MV-4-11 (cell line): ENCODE measurements at regions not wholly inside any gene's neighbourhood (a gene's known extent, or its start where the extent isn't known, plus 50 kb on each side); places are given as distances from the start of the nearest gene placed in this dataset.

ENCODE experiments used
- DNase-seq: peaks from one replicate; lab custom pipeline; 2025; lab: John Stamatoyannopoulos, UW

DNA sequence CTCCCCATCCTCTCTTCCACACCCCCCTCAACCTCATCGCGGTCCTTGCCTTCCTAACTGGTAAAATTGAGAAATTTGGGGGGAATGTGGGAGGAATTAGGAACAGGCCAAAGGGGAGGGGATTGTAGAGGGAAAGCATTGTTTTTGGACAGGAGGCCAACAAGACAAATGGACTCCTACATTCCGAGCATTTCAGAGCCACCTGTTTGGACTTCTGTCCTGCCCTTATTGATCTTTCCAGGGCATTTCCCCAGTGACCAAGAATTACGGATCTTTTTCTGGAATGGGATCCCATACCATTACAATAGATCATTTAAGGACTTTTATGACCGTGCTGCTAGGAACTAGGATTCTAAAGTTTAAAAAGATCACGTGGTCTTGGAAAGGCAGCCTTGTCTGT is 221.3 kb upstream of the ASIC2 start:
- no peak for DNase-seq

DNA sequence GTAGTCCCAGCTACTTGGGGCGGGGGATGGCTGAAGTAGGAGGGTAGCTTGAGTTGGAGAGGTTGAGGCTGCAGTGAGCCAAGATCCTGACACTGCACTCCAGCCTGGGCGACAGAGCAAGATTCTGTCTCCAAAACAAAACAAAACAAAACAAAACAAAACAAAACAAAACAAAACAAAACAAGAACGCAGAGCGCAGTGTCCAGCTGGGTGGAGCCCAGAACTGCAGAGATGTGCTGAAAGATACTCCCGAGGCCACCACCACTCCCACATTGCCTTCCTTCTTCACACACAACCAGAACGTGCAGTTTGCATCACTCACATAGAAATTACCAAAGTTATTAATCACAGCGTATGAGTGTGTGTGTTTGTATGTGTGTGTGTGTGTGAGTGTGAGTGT is 222.9 kb upstream of the ASIC2 start:
- DNase-seq = no peak

DNA sequence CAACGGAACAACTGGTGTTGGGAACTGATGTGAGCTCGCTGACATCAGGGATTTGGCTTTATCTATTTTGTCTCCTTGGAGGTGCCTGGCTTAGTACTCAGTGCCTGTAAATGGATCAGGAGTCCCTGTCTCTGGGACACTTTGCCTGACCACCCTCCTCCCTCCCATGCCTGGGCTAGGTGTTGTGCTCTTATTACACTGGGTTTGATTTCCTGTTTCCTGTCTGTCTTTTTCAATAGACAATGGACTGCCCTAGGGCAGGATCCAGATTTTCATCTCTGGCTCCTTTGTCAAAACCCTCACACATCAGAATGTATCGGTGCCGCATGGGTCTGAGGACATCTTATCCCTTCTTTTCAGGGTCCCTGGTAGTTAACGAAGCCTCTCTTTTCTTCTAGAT is 223.6 kb upstream of the ASIC2 start:
- DNase-seq = no peak

DNA sequence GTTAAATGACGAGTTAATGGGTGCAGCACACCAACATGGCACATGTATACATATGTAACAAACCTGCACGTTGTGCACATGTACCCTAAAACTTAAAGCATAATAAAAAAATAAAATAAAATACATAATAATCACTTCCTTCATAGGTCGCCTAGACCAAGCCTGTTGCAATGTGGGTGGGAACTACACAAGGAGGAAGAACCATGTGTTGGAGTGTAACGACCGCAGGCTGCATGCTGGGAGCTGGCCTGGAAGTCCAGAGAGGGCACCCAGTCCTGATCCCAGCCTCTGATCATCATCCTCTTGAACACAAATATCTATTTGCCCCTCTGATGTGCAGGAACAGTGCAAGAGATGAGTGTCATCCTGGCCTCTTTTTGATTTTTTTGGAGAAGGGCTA is 224.7 kb upstream of the ASIC2 start:
- DNase-seq = peak; percentile 27

DNA sequence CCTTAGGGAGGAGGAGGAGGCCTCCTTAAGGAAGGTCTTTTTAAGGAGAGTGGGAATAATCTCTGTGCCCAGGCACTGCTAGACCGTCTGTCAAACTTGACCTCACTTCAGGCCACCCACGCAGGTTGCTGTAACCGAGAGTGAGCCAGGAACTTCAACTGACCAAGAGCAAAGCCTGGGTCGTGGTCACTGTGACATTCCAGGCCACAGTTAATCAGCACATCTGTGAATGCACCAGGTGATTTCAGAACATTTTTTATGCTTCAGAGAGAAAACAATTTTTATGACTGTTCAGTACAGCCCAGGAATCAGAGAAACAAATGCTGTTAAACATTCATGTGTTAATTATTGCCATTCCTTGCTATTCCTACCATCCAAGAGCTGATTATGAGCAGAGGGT is 226.6 kb upstream of the ASIC2 start:
- DNase-seq = no peak

DNA sequence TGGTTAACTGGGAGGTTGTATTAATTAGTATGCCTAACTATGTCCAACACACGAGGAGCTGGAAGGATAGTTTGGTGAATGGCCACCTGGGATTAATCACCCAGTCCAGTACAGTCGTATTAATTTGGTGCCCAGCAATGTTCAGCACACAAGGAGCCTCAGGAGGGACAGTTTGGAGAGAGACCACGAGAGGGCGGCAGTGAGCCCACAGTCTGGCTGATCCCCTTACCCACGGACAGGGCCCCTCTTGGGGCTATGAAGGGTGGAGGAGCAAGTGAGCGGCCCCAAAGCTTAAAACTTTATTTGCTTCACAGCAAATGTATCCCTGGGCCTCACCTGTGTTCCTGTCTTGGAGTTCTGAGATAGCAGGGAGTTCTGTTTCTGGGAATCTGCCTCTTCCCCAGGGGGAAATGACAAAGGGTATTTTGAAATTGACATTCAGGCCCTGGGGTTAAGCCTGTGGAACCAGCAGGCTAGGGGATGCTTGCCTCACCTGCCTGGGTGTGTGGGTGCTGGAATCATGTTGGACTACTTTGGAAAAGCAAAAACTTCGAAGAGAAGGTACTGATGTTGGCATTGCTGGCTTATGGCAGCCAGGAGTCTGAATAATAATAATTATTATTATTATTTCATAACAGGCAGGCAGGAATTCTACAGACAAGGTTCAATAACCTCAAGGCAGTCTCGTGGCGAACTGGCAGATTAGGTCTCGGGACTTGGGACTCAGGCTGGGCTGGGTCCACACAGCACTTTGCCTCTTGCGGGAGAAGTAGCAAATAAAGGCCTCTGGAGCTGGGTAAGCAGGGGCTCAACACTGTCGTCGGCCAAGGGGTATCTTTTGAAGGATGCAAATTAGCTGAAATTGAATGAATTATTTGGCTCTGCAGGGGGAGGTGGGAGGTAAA is 227.6 kb upstream of the ASIC2 start:
- peak; percentile 30 for DNase-seq

DNA sequence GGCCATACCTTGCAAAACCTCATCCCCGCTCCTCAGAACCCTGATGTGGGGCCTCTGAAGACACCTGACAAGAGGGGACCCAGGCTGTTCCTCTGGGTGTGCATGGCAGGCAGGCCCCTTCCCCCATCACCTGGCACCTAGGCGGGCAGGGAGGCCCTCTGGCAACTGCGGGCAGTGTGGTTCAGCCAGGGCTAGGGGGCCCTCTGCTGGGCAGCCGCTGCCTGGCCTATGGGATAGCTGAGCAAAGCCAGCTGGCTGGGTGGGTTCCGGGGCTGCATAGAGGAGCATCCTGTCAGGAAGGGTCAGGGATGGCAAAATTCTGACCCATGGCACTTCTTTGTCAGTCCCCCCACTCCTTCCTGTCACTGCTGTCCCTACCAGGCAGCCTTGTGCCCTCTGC is 228.7 kb upstream of the ASIC2 start:
- no peak for DNase-seq

DNA sequence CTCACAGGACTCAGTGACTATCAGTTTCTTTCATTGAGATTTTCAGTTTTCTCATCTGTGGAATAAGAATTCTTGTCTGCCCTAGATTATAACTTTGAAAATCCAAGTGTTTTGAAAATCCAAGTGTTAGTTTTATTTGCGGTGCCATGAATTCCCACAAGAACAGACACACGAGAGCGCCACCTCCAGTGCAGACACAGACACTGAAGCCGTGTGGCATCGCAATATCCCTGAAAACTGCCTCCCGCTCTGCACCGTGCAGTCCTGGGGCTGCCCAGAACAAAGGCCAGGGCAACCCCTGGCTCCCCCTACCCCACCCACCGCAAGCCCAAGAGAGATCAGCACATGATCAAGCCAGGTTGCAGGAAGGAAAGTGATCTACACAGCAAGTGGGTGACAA is 229.5 kb upstream of the ASIC2 start:
- DNase-seq = no peak

DNA sequence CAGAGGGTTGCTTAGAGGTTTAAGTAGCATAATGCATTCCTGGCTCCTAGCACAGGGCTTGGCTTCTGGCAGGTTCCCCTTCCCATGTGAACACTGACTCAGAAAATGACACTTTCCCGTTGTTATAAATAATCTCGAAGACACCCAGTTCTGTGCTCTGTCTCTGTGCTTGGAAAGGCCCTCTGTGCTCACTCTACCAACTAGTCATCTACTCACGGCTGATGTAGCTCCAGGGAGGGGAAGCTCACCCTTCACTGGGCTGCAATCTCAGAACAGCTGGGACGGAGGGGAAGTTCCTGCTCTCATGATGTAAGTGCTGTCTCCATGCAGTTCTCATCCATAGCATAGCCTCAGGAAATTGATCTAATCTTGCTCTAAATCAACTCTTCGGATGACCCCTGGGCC is 230.5 kb upstream of the ASIC2 start:
- DNase-seq = peak; percentile 42

DNA sequence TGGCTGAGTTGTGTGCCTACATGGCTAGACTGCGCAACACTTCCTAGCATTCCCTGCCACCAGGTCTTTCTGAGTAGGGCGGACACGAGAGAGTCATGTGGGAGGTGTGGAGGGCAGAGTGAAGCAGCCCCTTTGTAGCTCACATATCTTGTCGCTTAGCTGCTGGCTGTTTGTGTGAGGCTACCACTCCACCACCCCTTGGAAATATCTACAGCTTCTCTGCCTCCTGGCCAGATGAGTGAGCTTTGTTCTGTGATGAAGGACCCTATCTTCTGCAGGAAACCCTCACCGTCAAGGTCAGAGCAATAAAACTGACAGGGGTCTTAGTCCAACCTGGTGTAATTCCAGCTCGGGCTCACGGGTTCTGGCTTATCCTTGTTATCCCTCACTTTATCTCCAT is 232.1 kb upstream of the ASIC2 start:
- DNase-seq = no peak

DNA sequence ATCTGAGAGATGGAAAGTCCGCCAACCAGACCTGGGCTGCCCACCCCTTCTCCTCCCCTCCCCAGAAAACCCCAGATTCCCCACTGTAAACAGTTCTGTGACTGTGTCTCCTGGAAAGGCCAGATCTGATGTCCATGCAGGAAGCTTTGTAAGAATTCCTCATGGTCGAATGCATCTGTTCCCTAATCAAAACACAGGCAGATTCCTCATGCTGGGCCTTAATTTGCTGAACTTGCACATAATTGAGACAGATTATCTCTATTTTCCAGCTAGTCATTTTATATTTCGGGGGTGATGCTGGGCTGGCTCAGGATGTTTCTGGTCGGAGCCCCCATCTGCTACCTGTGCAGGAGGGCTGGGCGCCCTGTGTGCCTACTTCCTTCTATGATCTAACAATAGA is 233.6 kb upstream of the ASIC2 start:
- DNase-seq = no peak

DNA sequence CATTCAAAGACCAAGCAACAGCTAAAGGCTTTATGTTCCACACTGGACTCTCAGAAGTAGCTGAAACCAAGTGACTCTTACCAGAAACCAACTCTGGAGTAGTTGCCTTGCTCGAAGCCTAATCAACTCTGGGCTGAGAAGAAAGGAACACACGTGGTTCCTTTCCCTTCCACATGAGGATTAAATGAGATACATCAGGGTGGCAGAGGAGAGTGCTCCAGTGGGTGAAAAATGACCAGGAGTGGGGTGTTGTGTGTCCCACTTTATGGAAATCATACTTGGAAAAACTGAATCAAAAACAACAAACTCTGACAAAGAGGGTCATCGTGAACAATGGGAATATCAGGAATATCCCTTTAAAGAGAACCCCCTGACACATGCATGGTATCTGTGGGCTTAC is 234.2 kb upstream of the ASIC2 start:
- no peak for DNase-seq

DNA sequence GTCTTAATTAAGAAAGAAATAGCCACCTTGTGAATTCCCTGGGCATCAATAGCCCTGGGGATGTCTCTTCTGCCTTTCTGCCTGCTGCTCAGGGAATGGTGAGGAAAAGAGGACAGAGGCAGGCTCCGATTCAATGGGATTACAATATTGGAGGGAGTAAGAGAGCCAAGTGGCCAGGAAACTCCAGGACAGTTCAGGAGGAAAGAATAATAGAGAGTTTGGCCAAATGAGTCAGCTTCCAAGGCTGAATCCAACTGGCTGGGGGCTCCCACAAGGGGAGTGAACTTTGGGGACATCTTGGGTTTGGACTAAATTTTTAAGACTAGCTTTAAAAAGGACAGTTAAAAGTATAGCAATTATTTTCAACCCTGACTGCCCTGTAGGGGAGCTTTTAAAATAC is 235.8 kb upstream of the ASIC2 start:
- DNase-seq = no peak

DNA sequence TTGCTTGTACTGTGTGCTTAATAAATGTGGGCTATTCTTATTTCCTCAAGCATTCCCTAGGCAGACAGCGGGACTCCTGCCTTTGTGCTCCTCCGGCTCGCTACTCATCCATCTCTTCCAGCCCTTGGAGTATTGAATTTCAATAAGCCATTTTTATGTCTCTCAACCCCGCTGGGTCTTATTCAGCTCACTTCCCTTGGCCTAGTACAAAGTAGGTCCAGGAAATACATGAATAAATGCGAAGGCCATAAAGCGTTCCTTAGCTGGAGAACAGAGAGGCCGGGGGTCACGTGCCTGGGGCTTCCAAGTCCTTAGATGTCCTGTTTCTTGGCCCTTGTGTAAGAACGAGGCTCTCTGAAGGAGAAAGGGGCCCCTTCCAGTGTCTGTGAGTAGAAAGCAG is 236.7 kb upstream of the ASIC2 start:
- no peak for DNase-seq

DNA sequence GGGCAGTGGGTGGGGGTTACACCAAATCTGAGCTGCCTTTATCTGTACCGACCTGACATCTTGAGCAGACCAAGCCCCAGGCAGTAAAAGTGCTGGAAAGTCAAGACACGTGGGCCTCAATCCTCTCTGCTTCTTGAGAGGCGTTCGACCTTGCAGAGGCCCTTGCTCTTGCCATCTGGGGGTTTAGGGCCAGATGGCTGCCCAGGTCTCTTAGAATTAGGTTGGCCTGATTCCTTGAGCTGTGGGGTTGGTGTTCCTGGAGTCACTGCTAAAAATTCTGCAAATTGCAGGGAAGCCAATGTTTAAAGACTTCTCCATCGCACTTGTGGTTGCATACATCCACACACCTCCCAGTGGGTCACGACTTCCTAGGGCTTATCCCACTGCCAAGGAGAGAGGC is 238.2 kb upstream of the ASIC2 start:
- no peak for DNase-seq

DNA sequence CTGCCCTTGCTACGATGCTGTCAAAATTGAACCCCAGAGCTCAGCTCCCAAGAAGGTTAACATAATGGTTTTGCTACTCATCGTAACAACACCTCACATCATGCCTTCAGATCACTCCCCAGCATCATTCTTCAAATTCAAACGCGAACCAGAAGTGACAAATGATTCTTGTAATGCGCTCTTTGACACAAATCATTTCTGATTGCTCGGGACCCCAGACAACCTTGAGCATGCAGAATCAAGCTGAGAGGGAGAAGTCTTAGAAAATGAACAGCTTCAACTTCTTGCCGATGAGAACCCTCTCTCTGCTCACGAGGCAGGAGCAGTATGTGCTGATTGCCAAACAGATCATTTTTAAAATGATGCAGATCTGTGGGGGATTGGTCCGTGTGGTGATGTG is 241.0 kb upstream of the ASIC2 start:
- DNase-seq = no peak

DNA sequence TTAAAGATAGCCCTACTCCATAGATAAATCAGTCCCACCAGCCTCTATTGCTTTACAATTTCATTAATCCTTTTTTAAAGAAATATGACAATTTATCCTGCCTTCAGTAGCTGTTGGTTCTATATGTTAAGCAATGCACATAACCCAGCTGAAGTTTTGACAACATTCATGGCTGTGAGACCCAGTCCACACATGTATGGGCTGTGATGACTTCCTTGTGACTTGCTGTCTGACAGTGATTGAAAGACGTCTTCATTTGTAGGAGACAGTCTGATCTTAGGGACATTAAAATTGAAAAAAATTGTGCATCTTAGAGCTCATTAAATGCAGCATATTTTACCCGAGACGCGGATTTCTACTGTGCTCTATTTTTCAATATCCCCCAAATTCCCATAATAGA is 252.0 kb upstream of the ASIC2 start:
- DNase-seq = no peak

DNA sequence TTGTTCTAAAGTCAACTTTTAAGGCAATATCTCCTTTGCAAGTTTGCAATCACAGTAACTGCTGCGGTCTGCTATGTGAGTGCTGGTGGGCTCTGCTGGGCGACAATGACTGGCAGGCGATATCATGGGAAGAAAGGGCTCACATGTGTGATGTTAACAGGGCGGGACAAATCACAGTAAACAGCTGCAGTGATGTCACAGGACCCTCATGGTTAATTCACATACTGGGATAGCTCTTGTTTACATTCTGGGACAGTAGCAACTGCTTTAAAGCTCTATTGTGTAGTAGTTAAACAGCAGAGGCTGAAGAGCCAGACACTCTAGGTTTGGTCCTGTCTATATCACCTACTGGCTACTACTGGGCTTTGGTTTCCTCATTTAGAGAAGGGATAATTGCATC is 257.2 kb upstream of the ASIC2 start:
- DNase-seq = no peak

DNA sequence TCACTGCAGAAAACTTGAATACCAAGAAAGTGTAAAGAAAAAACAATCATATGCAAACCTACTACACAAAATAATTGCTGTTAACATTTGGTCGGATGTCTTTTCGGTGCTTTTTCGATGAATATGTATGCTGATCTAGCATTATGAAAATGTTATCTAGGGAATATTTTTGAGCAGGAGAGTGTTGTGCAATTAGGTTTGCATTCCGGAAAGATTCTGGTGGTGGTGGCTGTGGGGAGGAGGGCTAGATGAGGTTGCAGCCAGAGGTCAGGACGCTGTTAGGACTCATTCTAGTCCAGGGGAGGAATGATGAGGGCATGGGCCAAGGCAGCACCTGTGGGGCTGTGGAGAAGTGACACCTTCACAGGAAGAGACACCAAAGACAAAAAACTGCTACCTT is 258.0 kb upstream of the ASIC2 start:
- no peak for DNase-seq

DNA sequence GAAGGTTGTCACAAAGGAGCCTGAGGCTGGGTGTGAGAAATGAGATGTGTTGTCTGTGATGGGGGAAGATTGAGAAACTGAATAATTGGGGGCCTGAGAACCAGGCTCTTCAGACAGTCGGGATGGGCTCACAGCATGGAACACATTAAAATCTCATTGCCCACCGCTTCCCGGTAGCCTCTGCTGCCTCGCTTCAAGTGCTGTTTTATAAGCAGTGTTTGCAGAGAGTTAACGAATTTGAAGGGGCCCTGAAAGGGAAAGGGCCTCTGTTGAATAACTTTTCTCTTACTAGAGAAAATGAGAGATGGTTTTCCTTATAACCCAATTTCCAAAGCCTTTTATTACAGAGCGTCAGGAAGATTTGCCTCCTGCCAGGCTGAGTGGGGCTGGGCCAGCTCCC is 258.8 kb upstream of the ASIC2 start:
- no peak for DNase-seq

DNA sequence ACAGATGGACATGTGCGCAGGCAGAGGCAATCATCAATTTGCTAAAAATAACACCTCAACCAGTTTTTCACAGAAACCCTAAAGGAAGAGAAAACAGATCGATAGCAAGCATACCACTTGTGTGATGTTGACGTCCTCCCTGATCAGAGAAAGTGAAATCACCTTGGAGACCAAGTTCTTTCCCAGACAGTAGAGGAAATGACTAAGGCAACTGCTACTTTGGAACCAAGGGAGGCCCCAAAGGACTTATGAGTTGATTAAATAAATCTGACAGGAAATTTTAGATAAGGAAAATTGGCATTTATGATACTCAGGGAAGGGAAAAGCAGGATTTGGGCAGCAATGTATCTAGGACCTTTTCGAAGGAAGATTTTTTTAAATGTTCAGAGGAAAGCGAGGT is 267.1 kb upstream of the ASIC2 start:
- DNase-seq = peak; percentile 15

DNA sequence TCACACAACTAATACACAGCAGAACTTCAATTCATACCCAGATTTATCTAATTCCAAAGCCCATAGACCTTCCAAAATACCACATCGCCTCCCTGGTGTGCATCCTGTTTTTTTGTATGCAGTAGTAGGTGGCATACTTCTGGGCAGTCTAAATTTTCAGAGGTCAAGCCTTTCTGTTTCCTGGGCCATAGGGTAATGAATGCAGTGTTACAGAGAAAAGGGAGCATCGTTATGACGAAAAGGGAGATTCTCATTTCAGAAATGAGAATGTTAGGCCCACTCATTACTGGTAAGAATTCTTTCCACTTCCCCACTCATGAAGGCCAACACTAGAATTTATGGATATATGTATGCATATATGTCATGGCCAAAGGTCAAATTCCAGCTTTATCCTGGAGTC is 267.8 kb upstream of the ASIC2 start:
- DNase-seq = no peak

DNA sequence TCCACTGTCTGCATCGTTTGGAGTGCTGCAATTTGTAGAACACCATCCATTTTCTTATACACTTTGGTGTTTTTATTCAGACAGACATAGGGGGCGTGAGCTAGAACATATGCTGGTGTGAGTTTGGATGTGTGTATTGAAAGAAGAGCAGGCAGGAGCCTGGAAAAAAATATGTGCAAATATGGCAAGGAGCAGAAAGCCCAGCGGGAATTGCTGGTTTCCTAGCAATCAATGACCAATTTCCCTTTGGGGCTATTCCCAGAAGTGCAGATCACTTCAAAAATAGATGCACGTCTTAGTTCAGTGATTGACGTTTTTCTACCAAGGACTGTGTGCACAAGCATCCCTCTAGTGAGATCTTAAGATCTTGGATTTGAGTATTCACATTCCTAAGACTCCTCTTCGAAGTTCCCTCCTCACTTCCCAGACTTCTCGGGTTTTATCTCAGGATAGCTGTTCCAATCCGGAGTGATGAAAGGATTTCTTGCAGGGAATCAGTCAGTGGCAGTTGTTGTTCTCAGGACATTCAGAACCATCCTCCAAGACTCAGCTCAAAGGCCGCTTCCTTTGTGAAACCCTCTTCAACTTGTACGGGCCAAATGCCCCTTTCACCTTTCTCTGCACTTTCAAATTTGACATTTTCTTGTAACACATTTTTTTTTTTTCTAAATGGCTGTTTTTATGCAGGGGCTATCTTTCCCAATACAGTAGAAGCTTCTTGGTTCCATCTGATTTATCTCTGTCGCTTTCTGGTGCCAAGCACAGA is 268.7 kb upstream of the ASIC2 start:
- DNase-seq = no peak

DNA sequence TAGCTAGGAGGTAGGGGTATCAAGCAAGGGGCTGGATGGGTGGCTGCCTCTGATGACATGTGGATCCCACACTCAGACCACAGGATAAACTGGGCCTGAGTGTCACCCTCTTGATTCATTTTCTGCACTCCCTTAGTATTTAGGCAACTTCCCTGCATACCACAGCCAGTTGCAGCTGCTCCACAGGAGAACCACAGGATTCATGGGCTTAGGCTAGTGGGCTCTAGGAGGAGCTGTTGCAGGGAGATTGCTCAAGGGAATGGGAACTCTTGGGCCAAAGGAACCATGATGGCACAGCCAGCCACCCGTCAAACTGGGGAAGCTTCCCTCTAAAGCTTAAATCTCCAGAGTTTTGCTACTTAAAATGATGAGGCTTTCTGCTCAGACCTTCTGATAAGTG is 269.7 kb upstream of the ASIC2 start:
- peak; percentile 3 for DNase-seq
